HPDE6-E6E7 (cell line): ENCODE measurements at regions not wholly inside any gene's neighbourhood (a gene's known extent, or its start where the extent isn't known, plus 50 kb on each side); places are given as distances from the start of the nearest gene placed in this dataset.
"Not testable (repeated sequence)": the region's sequence is repeated elsewhere in the genome, so short reads cannot be mapped to it uniquely, and the experiment has no call there.

Source experiments
- DNase-seq: peaks from one replicate; pipeline ENCODE4 v3.0.0; 2011; ENCODE audit warnings: missing footprints; ENCODE audit errors: extremely low spot score

GRCh38 chr2:235105821-235106359 lies 154.1 kb downstream of the SH3BP4 start:
- DNase-seq: no peak

DNA sequence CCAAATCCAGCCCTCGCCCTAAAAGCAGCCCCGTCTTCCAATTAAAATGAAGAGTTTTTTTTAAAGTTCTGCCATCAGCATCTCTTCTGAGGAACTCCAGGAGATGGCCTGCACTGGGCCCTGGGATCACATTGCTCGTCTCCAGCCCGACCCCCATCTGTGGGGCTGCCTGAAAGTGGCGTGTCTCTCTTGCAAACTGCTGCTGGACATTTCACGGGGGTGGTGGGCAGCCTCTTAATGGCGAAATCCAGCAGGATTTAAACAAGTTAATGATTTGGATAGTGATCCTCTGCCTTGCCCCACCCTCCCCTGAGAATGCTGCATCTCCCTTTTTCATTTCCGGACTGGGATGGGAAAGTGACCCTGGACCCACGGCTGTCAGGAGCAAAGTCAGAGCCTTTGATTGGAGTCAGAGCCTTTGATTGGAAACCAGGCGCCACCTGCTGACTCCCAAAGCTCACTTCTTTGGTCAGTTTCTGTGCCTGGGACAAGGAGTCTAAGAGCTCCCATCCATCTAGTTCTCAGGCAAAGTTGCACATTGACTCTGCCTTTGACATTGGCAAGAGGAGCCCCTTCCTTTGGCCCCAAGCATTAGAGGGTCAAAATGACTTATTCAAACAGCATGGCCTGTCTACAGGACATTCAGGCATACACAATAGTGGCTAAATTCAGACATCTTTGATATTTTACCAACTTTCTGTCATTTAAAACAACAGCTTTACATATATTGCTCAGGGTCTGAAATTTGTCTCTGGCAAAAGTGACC lies 155.2 kb downstream of the SH3BP4 start:
- peak; percentile 71 for DNase-seq

GRCh38 chr2:235107640-235107951 lies 155.8 kb downstream of the SH3BP4 start:
- DNase-seq: no peak

- not testable (repeated sequence) for DNase-seq
Measured at GRCh38 chr2:235109561-235109960, 157.7 kb downstream of the SH3BP4 start.

DNA sequence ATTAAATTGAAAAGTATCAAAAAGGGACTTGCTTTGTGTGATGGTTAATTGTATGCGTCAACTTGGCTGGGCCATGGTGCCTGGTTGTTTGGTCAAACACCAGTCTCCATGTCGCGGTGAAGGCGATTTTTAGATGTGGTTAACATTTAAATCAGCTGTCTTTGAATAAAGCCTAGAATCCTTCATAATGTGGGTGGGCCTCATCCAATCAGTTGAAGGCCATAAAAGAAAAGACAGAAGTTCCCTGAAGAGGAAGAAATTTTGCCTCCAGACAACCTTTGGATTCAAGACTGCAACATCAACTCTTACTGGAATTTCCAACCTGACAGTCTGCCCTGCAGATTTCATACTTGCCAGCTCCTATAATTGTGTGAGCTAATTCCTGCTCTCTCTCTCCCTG lies 160.5 kb downstream of the SH3BP4 start:
- no peak for DNase-seq

GRCh38 chr2:235113854-235114253 lies 162.0 kb downstream of the SH3BP4 start:
- DNase-seq: no peak

- DNase-seq: no peak
Measured at GRCh38 chr2:235114286-235114685, 162.5 kb downstream of the SH3BP4 start.

GRCh38 chr2:235115521-235115920 lies 163.7 kb downstream of the SH3BP4 start:
- no peak for DNase-seq

- no peak for DNase-seq
Measured at GRCh38 chr2:235116885-235117492, 165.2 kb downstream of the SH3BP4 start.

DNA sequence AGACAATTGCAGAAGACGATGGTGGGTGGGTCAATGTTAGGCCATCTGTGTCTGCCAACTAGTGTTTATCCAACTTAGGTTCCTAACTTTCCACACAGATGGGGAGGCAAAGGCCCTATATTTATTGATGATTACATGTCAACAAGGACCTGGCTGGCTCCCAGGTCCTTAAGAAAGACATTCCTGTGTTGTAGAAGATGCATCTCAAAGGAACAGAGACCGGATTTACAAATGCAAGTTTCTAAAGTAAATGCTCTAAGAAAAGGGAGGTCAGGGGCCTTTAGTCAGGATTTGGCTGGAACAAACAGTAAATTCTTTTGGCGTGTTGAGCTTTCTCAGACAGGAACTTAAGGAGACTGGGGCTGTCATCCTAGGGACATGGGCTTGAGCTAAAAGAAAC lies 175.0 kb downstream of the SH3BP4 start:
- DNase-seq: no peak

DNA sequence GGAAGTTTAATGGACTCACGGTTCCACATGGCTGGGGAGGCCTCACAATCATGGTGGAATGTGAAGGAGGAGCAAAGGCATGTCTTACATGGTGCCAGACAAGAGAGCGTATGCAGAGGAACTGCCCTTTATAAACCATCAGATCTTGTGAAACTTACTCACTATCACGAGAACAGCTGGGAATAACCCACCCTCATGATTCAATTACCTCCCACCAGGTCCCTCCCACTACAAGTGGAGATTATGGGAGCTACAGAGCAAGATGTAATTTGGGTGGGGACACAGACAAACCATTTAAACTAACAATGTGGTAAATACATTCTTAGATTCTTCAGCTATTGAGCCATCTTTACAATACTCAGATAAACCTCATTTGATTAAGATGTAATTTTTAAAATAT lies 176.1 kb downstream of the SH3BP4 start:
- DNase-seq: no peak

DNA sequence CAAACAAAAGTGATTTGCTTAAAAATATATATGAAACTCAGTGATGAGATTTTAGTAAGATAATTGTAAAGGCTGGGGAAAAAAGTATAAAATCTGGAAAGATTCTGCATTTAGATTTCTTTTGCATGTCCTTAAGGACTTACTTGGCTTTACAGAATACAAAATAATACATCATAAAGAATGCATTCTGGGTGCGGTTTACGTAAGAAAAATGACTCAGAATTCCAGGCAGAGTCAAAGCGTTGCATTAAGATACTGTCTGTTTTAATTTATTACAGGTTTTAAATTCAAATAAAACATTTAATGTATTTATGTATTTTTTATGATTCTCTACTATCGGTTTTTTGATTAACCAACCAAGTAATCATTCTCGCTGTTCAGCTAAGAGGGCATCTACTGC lies 178.0 kb downstream of the SH3BP4 start:
- no peak for DNase-seq

GRCh38 chr2:235131334-235132305 lies 179.8 kb downstream of the SH3BP4 start:
- no peak for DNase-seq

DNA sequence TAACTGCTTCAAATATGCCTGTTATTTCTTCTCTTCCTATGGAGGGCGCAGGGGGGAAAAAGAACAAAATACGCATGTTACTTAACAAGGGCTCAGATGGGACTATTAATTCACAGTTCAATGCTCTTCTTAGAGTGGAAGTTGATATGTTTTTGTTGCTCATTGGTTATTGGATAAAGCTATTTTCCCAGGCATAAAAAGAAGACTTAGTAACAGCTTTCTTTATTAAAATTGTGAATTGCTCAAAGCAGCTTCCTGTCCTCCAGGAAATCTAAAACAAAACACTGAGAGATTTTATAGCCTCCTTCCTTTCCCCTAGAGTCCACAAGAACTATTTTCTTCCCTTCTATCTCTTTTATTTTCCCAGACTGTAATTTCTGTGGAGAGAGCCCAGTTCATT lies 180.8 kb downstream of the SH3BP4 start:
- no peak for DNase-seq

- DNase-seq: no peak
Measured at GRCh38 chr2:235133837-235134236, 182.0 kb downstream of the SH3BP4 start.

DNA sequence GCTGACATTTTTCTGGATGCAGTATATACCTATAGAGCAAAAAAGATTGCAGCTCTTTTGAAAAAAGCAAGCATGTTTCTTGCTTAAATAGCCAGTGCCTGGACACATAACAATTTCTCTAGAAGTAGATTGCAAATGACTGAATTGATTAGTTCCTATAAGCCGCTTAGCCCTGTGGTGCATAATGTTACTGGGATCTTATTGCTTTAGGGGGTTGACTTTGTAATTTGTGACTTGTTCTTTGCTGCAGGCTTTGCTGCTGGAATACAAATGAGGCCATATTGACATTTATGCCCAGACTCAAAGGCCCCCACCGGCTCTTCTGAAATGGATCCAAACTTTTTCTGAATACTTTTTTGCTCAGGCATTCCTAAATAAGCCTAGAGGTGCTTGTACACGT lies 182.6 kb downstream of the SH3BP4 start:
- no peak for DNase-seq

DNA sequence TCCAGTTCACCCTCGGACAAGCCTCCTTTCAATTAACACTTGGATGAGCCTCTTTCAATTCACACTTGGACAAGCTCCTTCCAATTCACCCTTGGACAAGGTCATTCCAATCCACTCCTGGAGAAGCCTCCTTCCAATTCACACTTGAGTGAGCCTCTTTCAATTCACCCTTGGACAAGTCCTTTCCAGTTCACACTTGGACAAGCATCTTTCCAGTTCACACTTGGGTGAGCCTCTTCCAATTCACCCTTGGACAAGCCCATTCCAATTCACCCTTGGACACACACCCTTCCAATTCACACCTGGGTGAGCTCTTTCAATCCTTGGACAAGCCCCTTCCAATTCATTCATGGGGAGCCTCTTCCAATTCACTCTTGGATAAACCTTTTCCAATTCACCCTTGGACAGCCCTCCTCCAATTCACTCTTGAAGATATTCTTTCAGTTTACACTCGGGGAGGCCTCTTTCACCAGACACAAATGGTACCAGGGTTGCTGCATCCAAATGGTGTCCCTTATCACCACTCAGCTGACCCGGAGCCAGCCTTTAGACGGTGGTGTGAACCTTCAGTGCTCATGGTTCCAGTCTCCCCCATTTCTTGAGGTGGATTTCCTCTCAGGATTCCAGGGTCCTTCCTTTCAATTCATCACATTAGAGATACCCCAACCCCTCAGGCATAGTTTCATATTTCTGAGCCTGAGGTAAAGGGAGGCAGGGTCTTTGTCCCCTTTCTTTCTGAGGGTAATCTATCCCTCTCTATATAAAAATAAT lies 183.6 kb downstream of the SH3BP4 start:
- no peak for DNase-seq

- peak; percentile 67 for DNase-seq
Measured at GRCh38 chr2:235135990-235136561, 184.3 kb downstream of the SH3BP4 start.

GRCh38 chr2:235138339-235138738 lies 186.5 kb downstream of the SH3BP4 start:
- DNase-seq: no peak

DNA sequence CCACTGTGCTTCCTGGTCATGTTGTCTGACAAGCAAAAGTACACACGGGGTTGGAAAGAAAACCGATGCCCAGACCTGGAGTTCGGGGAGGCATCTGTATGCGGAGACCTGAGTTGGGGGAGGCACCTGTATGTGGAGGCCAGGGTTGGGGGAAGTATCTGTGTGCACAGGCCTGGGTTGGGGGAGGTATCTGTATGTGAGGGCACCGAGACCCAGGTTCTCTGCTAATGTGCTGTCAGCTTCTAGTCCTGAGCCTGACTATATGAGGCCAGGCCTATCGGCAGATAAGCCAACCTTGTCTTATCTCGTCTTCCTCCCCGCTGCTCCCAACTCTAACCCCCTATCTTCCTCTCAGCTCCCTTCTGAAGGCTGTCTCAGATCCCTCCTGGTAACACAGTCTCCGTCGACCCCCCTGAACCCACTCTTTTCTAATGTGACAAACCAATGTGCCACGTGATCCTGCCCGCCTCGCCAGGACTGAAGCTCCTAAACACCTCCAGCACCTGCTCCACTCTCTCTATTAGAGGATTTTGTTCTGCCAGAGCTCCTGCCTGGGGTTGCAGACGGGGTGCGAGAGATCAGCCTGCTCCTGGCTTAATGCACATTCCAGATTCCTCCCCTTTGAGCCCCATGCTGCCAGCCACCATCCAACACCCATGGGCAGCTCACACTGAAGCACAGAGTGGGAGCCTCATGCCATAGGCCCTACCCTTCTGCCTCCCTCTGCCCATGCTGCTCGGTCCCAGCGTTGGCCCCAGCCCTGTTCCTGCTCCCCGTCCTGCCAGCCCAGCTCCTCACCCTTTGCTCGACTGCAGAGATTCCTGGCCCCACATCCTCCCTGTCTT lies 188.4 kb downstream of the SH3BP4 start:
- no peak for DNase-seq

- DNase-seq: no peak
Measured at GRCh38 chr2:235140801-235141081, 188.9 kb downstream of the SH3BP4 start.
